ENCODE measurements at regions not wholly inside any gene's neighbourhood (a gene's known extent, or its start where the extent isn't known, plus 50 kb on each side); places are given as distances from the start of the nearest gene placed in this dataset.

DNA sequence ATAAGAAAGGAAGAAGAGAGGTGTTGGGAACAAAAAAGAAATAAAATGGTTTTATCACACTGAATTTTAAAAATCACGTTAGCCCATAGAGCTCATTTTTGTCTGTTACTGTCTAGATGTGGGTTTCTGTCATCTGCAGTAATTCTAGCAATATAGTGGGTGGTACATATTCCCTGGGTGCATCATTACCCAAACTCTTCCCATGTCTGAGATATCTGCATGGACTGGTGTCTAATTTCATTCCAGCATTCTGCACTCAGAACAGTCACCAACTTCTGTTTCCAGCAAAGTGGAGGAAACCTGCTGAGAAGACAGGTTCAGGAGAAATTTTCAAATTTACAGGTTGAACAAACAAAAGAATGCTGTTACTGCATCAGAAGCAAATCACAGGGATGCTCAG is 263.8 kb downstream of the CDH11 start:
- TF ChIP-seq CTCF (IDR thresholded peaks at IDR 0.05) (no peak), POLR2A (IDR thresholded peaks at IDR 0.05) (no peak)
